IPS-NIHi7 (cell line): ENCODE measurements at regions not wholly inside any gene's neighbourhood (a gene's known extent, or its start where the extent isn't known, plus 50 kb on each side); places are given as distances from the start of the nearest gene placed in this dataset.
"Not testable (repeated sequence)": the region's sequence is repeated elsewhere in the genome, so short reads cannot be mapped to it uniquely, and the experiment has no call there.

Experiments used
- DNase-seq: peaks from one replicate; pipeline ENCODE4 v3.0.0; 2012; ENCODE audit warnings: mixed read lengths; ENCODE audit errors: extremely low spot score

GRCh38 chr5:86371061-86371460, 246.7 kb upstream of the COX7C start:
- DNase-seq: no peak

- DNase-seq: no peak
Observed at GRCh38 chr5:86374611-86375010, 243.1 kb upstream of the COX7C start.

- DNase-seq: no peak
Observed at GRCh38 chr5:86376214-86376613, 241.5 kb upstream of the COX7C start.

- no peak for DNase-seq
Observed at GRCh38 chr5:86403190-86403589, 214.6 kb upstream of the COX7C start.

- DNase-seq: no peak
Observed at GRCh38 chr5:86404256-86404655, 213.5 kb upstream of the COX7C start.

- DNase-seq: no peak
Observed at GRCh38 chr5:86407711-86408110, 210.0 kb upstream of the COX7C start.

- DNase-seq: no peak
Observed at GRCh38 chr5:86411596-86411995, 206.1 kb upstream of the COX7C start.

GRCh38 chr5:86427158-86427557, 190.6 kb upstream of the COX7C start:
- DNase-seq: no peak

GRCh38 chr5:86439593-86440110, 178.1 kb upstream of the COX7C start:
- DNase-seq: no peak

GRCh38 chr5:86442036-86442745, 175.6 kb upstream of the COX7C start:
- no peak for DNase-seq

GRCh38 chr5:86447362-86447761, 170.4 kb upstream of the COX7C start:
- DNase-seq: no peak

GRCh38 chr5:86452251-86452650, 165.5 kb upstream of the COX7C start:
- no peak for DNase-seq

GRCh38 chr5:86460519-86460918, 157.2 kb upstream of the COX7C start:
- DNase-seq: no peak

GRCh38 chr5:86461169-86461956, 156.4 kb upstream of the COX7C start:
- no peak for DNase-seq

GRCh38 chr5:86463339-86463738, 154.4 kb upstream of the COX7C start:
- DNase-seq: peak; percentile 69

GRCh38 chr5:86465052-86465838, 152.5 kb upstream of the COX7C start:
- no peak for DNase-seq

GRCh38 chr5:86466721-86467120, 151.0 kb upstream of the COX7C start:
- not testable (repeated sequence) for DNase-seq

GRCh38 chr5:86482008-86482407, 135.7 kb upstream of the COX7C start:
- DNase-seq: no peak

- DNase-seq: no peak
Observed at GRCh38 chr5:86493777-86494176, 124.0 kb upstream of the COX7C start.

- peak; percentile 14 for DNase-seq
Observed at GRCh38 chr5:86500947-86501346, 116.8 kb upstream of the COX7C start.

GRCh38 chr5:86507574-86507973, 110.2 kb upstream of the COX7C start:
- DNase-seq: no peak

GRCh38 chr5:86510330-86510915, 107.3 kb upstream of the COX7C start:
- DNase-seq: not testable (repeated sequence)
